ENCODE measurements at regions not wholly inside any gene's neighbourhood (a gene's known extent, or its start where the extent isn't known, plus 50 kb on each side); places are given as distances from the start of the nearest gene placed in this dataset.
"Not testable (repeated sequence)": the region's sequence is repeated elsewhere in the genome, so short reads cannot be mapped to it uniquely, and the experiment has no call there.

GRCh38 chr6:167212713-167213005, 54.9 kb upstream of the GPR31 start:
- TF ChIP-seq, protein P1, sequence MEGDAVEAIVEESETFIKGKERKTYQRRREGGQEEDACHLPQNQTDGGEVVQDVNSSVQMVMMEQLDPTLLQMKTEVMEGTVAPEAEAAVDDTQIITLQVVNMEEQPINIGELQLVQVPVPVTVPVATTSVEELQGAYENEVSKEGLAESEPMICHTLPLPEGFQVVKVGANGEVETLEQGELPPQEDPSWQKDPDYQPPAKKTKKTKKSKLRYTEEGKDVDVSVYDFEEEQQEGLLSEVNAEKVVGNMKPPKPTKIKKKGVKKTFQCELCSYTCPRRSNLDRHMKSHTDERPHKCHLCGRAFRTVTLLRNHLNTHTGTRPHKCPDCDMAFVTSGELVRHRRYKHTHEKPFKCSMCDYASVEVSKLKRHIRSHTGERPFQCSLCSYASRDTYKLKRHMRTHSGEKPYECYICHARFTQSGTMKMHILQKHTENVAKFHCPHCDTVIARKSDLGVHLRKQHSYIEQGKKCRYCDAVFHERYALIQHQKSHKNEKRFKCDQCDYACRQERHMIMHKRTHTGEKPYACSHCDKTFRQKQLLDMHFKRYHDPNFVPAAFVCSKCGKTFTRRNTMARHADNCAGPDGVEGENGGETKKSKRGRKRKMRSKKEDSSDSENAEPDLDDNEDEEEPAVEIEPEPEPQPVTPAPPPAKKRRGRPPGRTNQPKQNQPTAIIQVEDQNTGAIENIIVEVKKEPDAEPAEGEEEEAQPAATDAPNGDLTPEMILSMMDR (IDR thresholded peaks at IDR 0.05) = no peak
- Mint-ChIP-seq H3K9me3 (peaks cover 5% of the 10 kb centered on the region; the same call in 1 of the 2 replicates), H3K4me3 (no peak overlapping the region), H3K27ac (no peak overlapping the region), H3K36me3 (ENCODE audit: low read depth) (no peaks in the 10 kb centered on the region), H3K27me3 (ENCODE audit: insufficient read depth) (no peaks in the 10 kb centered on the region; the same call in 1 of the 2 replicates), H3K4me1 (ENCODE audit: low read depth) (no peaks in the 10 kb centered on the region)
- no peak for DNase-seq

- Mint-ChIP-seq H3K27me3 (ENCODE audit: insufficient read depth) (no peaks in the 10 kb centered on the region), H3K27ac (no peak overlapping the region), H3K9me3 (peaks cover 5% of the 10 kb centered on the region; the same call in 1 of the 2 replicates), H3K4me3 (no peak overlapping the region), H3K4me1 (ENCODE audit: low read depth) (no peaks in the 10 kb centered on the region), H3K36me3 (ENCODE audit: low read depth) (no peaks in the 10 kb centered on the region)
- no peak for DNase-seq
- TF ChIP-seq, protein P1 (IDR thresholded peaks at IDR 0.05) = no peak
These were observed 56.4 kb upstream of the GPR31 start for GRCh38 chr6:167214206-167214605.

DNA sequence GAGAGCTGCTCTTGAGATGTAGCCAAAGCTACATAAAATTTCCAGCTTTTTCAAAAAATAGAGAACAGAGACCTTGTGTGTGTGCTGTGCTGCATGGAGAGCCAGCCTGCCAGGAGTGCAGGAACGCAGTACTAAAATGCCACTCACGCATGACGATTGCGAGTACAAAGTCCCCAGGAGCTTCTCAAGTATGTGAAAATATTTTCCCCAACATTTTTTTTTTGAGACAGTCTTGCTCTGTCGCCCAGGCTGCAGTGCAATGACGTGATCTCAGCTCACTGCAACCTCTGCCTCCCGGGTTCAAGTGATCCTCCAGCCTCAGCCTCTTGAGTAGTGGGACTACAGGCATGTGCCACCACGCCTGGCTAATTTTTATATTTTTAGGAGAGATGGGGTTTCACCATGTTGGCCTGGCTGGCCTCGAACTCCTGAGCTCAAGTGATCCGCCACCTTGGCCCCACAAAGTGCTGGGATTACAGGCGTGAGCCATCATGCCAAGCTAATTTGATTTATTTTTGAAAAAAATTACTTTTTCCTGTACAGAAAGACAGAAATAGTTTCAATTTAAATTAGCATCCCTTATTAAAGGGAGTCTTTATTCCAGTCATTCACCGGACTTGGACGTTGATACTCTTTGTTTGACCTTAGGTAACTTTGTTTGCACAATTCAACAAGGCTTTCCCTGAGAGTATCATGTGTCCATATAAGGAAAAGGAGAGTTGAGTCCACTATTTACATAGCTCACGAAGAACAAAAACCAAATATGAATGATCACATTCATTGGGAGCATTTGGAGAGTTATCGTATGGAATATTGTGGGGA, 57.9 kb upstream of the GPR31 start:
- DNase-seq; H3K36me3 Mint-ChIP-seq (ENCODE audit: low read depth); H3K9me3 Mint-ChIP-seq; H3K27me3 Mint-ChIP-seq (ENCODE audit: insufficient read depth); H3K4me3 Mint-ChIP-seq; H3K27ac Mint-ChIP-seq; H3K4me1 Mint-ChIP-seq (ENCODE audit: low read depth): not testable (repeated sequence)

DNA sequence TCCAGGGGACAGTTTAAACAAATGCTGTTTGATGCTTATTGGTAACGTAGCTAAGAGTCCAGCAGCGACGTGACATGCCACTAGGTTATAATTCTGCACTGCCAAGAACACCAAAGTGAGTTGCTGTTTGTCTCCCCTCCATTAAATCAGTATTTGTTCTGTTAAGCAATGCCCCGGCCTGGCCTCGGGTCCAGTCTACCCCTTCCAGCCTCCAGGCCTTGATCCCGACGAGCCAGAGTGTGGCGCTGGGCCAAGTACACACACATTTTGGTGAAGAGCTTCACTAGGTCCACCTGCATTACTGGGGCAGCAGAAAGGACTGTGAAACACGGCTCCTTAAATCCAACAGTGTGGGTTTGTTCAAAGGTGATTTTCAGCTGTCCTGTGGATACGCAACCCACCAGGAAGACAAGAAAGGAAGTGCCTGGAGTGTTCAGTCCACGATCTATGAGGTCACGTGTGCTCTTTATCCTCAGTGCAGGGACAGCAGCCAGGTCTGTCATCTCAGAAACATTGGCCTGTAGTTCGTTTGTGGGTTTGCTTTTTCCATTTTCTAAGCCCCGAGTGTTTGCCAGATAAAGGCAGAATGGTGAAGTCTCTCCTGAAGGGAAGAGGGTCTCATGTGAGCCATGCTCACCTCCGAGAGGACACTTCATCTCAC, 58.7 kb upstream of the GPR31 start:
- not testable (repeated sequence) for H3K9me3 Mint-ChIP-seq; H3K4me1 Mint-ChIP-seq (ENCODE audit: low read depth); H3K27ac Mint-ChIP-seq; DNase-seq; H3K4me3 Mint-ChIP-seq; H3K36me3 Mint-ChIP-seq (ENCODE audit: low read depth); H3K27me3 Mint-ChIP-seq (ENCODE audit: insufficient read depth)

- H3K4me3 Mint-ChIP-seq; H3K4me1 Mint-ChIP-seq (ENCODE audit: low read depth); H3K36me3 Mint-ChIP-seq (ENCODE audit: low read depth); H3K9me3 Mint-ChIP-seq; DNase-seq; H3K27me3 Mint-ChIP-seq (ENCODE audit: insufficient read depth); H3K27ac Mint-ChIP-seq: not testable (repeated sequence)
These were observed 59.3 kb upstream of the GPR31 start for GRCh38 chr6:167217073-167217472.

- TF ChIP-seq, protein P1 (IDR thresholded peaks at IDR 0.05) = peak; percentile 34; the same call in 1 of the 2 replicates
- not testable (repeated sequence) for H3K36me3 Mint-ChIP-seq (ENCODE audit: low read depth); H3K4me1 Mint-ChIP-seq (ENCODE audit: low read depth); DNase-seq; H3K27me3 Mint-ChIP-seq (ENCODE audit: insufficient read depth); H3K9me3 Mint-ChIP-seq; H3K4me3 Mint-ChIP-seq; H3K27ac Mint-ChIP-seq
These were observed 60.4 kb upstream of the GPR31 start for GRCh38 chr6:167217951-167218759.

DNA sequence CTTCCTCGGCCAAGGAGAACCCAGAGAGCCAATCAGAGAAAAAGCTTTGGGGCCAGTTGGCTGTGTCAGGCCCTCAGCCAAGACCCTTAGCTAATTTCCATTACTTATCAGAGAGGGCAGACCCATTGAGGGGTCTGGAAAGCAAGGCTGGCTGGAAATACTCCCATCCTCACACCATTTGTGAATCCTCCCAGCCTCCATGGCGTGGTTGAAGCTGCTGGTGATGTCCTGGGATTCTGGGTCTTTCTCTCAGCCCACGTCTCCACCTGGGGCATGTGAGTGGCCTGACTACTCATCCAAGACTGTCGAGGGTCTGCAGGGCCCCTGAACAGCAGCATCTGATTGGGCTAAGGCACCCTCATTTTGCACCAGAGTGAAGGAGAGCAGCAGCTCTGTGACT, 61.3 kb upstream of the GPR31 start:
- H3K36me3 Mint-ChIP-seq (ENCODE audit: low read depth); H3K4me3 Mint-ChIP-seq: not testable (repeated sequence)

More for the DNA sequence above, 61.3 kb upstream of the GPR31 start:
- not testable (repeated sequence) for H3K4me1 Mint-ChIP-seq (ENCODE audit: low read depth); H3K27ac Mint-ChIP-seq; H3K9me3 Mint-ChIP-seq; H3K27me3 Mint-ChIP-seq (ENCODE audit: insufficient read depth); DNase-seq
